NT2/D1 (cell line): ENCODE measurements at regions not wholly inside any gene's neighbourhood (a gene's known extent, or its start where the extent isn't known, plus 50 kb on each side); places are given as distances from the start of the nearest gene placed in this dataset.

ENCODE experiments used
- DNase-seq: peaks from one replicate; pipeline ENCODE4 v3.0.0-alpha.2; 2011; ENCODE audit warnings: low read depth, low spot score
- H3K27me3 ChIP-seq: 2 replicates; pipeline ENCODE4 v1.6.0; 2011; ENCODE audit warnings: mild to moderate bottlenecking; ENCODE audit not compliant: insufficient read length, insufficient read depth
- H3K36me3 ChIP-seq: 2 replicates; pipeline ENCODE4 v1.6.1; 2011; ENCODE audit warnings: mild to moderate bottlenecking, low read length, mixed read lengths; ENCODE audit not compliant: insufficient read depth, insufficient read length
- H3K4me1 ChIP-seq: 2 replicates; pipeline ENCODE4 v1.5.1; 2011; ENCODE audit not compliant: insufficient read depth, insufficient read length
- H3K4me3 ChIP-seq: 2 replicates; pipeline ENCODE4 v1.5.1; 2011; ENCODE audit warnings: low read depth; ENCODE audit not compliant: insufficient read length
- H3K9ac ChIP-seq: 2 replicates; pipeline ENCODE4 v1.6.0; 2011; ENCODE audit warnings: low read depth; ENCODE audit not compliant: insufficient read length
- H3K9me3 ChIP-seq: 2 replicates; pipeline ENCODE4 v1.5.1; 2011; ENCODE audit warnings: mild to moderate bottlenecking, low read length; ENCODE audit not compliant: insufficient read depth
- SUZ12 ChIP-seq: IDR thresholded peaks from 2 replicates; pipeline ENCODE4 v1.6.1; 2011; ENCODE audit not compliant: insufficient read length, insufficient read depth; ENCODE audit errors: extremely low read depth
- YY1 ChIP-seq: IDR thresholded peaks from 2 replicates; pipeline ENCODE4 v1.6.1; 2011; ENCODE audit not compliant: insufficient read length, insufficient read depth
- ZNF274 ChIP-seq: IDR thresholded peaks from 2 replicates; pipeline ENCODE4 v1.6.1; 2011; ENCODE audit warnings: mild to moderate bottlenecking, low read depth, low read length

- Histone ChIP-seq H3K9ac (no peak overlapping the region), H3K27me3 (no peaks in the 10 kb centered on the region), H3K4me3 (no peak overlapping the region), H3K36me3 (no peaks in the 10 kb centered on the region), H3K9me3 (no peaks in the 10 kb centered on the region; the same call in 1 of the 2 replicates), H3K4me1 (no peaks in the 10 kb centered on the region)
- no peak for TF ChIP-seq SUZ12
- no peak for TF ChIP-seq YY1
- TF ChIP-seq ZNF274 = no peak
- no peak for DNase-seq
These were observed 188.0 kb upstream of the RPL34 start for GRCh38 chr4:108432418-108432817.

GRCh38 chr4:108431986-108432385 lies 188.4 kb upstream of the RPL34 start:
- Histone ChIP-seq H3K36me3 (no peaks in the 10 kb centered on the region), H3K4me3 (no peak overlapping the region), H3K27me3 (no peaks in the 10 kb centered on the region), H3K9ac (no peak overlapping the region), H3K9me3 (no peaks in the 10 kb centered on the region; the same call in 1 of the 2 replicates), H3K4me1 (no peaks in the 10 kb centered on the region)
- TF ChIP-seq ZNF274 = no peak
- no peak for TF ChIP-seq SUZ12
- no peak for TF ChIP-seq YY1
- no peak for DNase-seq

GRCh38 chr4:108430921-108431320 lies 189.5 kb upstream of the RPL34 start:
- TF ChIP-seq ZNF274 (no peak), YY1 (no peak), SUZ12 (no peak)
- no peaks in the 10 kb centered on the region for H3K4me1 ChIP-seq
- no peaks in the 10 kb centered on the region; the same call in 1 of the 2 replicates for H3K9me3 ChIP-seq
- no peaks in the 10 kb centered on the region for H3K27me3 ChIP-seq
- no peak overlapping the region for H3K9ac ChIP-seq
- no peaks in the 10 kb centered on the region for H3K36me3 ChIP-seq
- no peak overlapping the region for H3K4me3 ChIP-seq
- DNase-seq = no peak

GRCh38 chr4:108429662-108430061 lies 190.7 kb upstream of the RPL34 start:
- H3K9ac ChIP-seq = no peak overlapping the region

GRCh38 chr4:108428923-108429322 lies 191.5 kb upstream of the RPL34 start:
- Histone ChIP-seq H3K4me3 (no peak overlapping the region), H3K36me3 (no peaks in the 10 kb centered on the region), H3K9ac (no peak overlapping the region), H3K9me3 (no peaks in the 10 kb centered on the region), H3K4me1 (no peaks in the 10 kb centered on the region), H3K27me3 (no peaks in the 10 kb centered on the region)
- no peak for DNase-seq
- no peak for TF ChIP-seq ZNF274
- no peak for TF ChIP-seq YY1
- no peak for TF ChIP-seq SUZ12

More at GRCh38 chr4:108429662-108430061, 190.7 kb upstream of the RPL34 start:
- no peak for DNase-seq
- H3K4me3 ChIP-seq = no peak overlapping the region
- TF ChIP-seq SUZ12 = no peak
- no peaks in the 10 kb centered on the region for H3K9me3 ChIP-seq
- no peaks in the 10 kb centered on the region for H3K27me3 ChIP-seq
- no peaks in the 10 kb centered on the region for H3K4me1 ChIP-seq
- no peaks in the 10 kb centered on the region for H3K36me3 ChIP-seq

- DNase-seq = no peak
- no peak overlapping the region for H3K4me3 ChIP-seq
- H3K27me3 ChIP-seq = no peaks in the 10 kb centered on the region
- no peak for TF ChIP-seq ZNF274
- no peak for TF ChIP-seq YY1
- TF ChIP-seq SUZ12 = no peak
- H3K36me3 ChIP-seq = no peaks in the 10 kb centered on the region
- H3K9ac ChIP-seq = no peak overlapping the region
- no peaks in the 10 kb centered on the region for H3K9me3 ChIP-seq
- no peaks in the 10 kb centered on the region for H3K4me1 ChIP-seq
These were observed 192.4 kb upstream of the RPL34 start for GRCh38 chr4:108427946-108428485.

GRCh38 chr4:108426493-108426892 lies 193.9 kb upstream of the RPL34 start:
- no peaks in the 10 kb centered on the region for H3K4me1 ChIP-seq
- H3K9ac ChIP-seq = no peak overlapping the region
- TF ChIP-seq ZNF274 (no peak), SUZ12 (no peak), YY1 (no peak)
- peaks cover 7% of the 10 kb centered on the region for H3K9me3 ChIP-seq
- H3K27me3 ChIP-seq = no peaks in the 10 kb centered on the region
- no peak for DNase-seq
- H3K36me3 ChIP-seq = no peaks in the 10 kb centered on the region
- no peak overlapping the region for H3K4me3 ChIP-seq

- Histone ChIP-seq H3K4me1 (no peaks in the 10 kb centered on the region), H3K36me3 (no peaks in the 10 kb centered on the region), H3K4me3 (no peak overlapping the region), H3K27me3 (no peaks in the 10 kb centered on the region), H3K9ac (no peak overlapping the region), H3K9me3 (peaks cover 7% of the 10 kb centered on the region)
- TF ChIP-seq ZNF274 = no peak
- TF ChIP-seq SUZ12 = no peak
- TF ChIP-seq YY1 = no peak
- no peak for DNase-seq
These were observed 194.4 kb upstream of the RPL34 start for GRCh38 chr4:108425988-108426387.
